Osteoblast (primary cell): ENCODE measurements at regions not wholly inside any gene's neighbourhood (a gene's known extent, or its start where the extent isn't known, plus 50 kb on each side); places are given as distances from the start of the nearest gene placed in this dataset.

Experiments
- DNase-seq: peaks from one replicate; pipeline ENCODE4 v3.0.0; 2011; ENCODE audit warnings: low spot score, mixed read lengths; ENCODE audit not compliant: insufficient read length; ENCODE audit errors: missing footprints
- H2AFZ ChIP-seq: 2 replicates; pipeline ENCODE4 v1.6.0; 2011; ENCODE audit warnings: mild to moderate bottlenecking, low read length
- H3K27ac ChIP-seq: 2 replicates; pipeline ENCODE4 v1.5.1; 2011; ENCODE audit warnings: mild to moderate bottlenecking, low read depth, low read length, moderate library complexity
- H3K27me3 ChIP-seq: 2 replicates; pipeline ENCODE4 v1.6.0; 2012; ENCODE audit warnings: mild to moderate bottlenecking, control low read depth, inconsistent platforms, low read length, moderate library complexity; ENCODE audit not compliant: insufficient read depth
- H3K36me3 ChIP-seq: 2 replicates; pipeline ENCODE4 v1.5.1; 2011; ENCODE audit warnings: mild to moderate bottlenecking, low read length, control low read depth, moderate library complexity; ENCODE audit not compliant: insufficient read depth
- H3K4me1 ChIP-seq: 2 replicates; pipeline ENCODE4 v1.5.1; 2011; ENCODE audit warnings: mild to moderate bottlenecking, low read length, control low read depth, moderate library complexity; ENCODE audit not compliant: insufficient read depth
- H3K4me2 ChIP-seq: 2 replicates; pipeline ENCODE4 v1.6.0; 2011; ENCODE audit warnings: mild to moderate bottlenecking, low read length; ENCODE audit not compliant: insufficient read depth
- H3K4me3 ChIP-seq: fragments of 200-600 bp; sonication (generic); 3 replicates; pipeline ENCODE4 v1.5.1; 2012; ENCODE audit warnings: mild to moderate bottlenecking, low read length, inconsistent platforms; ENCODE audit not compliant: insufficient read depth
- H3K79me2 ChIP-seq: 2 replicates; pipeline ENCODE4 v1.6.0; 2012; ENCODE audit warnings: mild to moderate bottlenecking, low read length, control low read depth, inconsistent platforms; ENCODE audit not compliant: insufficient read depth
- H3K9me3 ChIP-seq: 2 replicates; pipeline ENCODE4 v1.5.1; 2011; ENCODE audit warnings: low read depth, low read length, control low read depth
- H4K20me1 ChIP-seq: 2 replicates; pipeline ENCODE4 v1.6.0; 2012; ENCODE audit warnings: mild to moderate bottlenecking, low read length, control low read depth; ENCODE audit not compliant: insufficient read depth
- TF ChIP-seq, protein P1 (sequence below): IDR thresholded peaks from 2 replicates; pipeline ENCODE4 v1.5.1; 2011; ENCODE audit warnings: mild to moderate bottlenecking, low read depth, low read length, moderate library complexity; ENCODE audit errors: extremely low read depth

DNA sequence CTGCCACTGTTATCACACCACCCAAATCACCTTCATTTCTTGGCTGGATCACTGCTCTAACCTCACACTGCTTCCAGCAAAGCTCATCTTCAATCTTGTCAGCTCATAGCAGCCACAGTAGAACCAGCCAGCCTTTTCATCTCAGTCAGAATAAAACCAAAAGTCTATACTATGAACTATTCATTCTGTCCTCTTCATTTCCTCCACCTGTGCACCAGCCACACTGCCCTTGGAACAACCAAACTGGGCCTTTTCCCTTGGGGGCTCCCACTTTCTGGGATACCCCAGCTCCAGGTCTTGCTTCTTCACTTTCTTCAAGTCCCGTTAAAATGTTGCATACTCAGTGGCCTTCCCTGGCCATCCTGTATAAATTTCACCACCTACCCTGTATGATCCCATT is 234.4 kb upstream of the DAAM1 start:
- Histone ChIP-seq H3K27ac (no peak overlapping the region), H3K9me3 (no peaks in the 10 kb centered on the region), H3K4me1 (peaks cover 13% of the 10 kb centered on the region), H3K79me2 (no peaks in the 10 kb centered on the region), H3K4me3 (no peak overlapping the region), H3K4me2 (no peak overlapping the region), H3K27me3 (no peaks in the 10 kb centered on the region), H3K36me3 (no peaks in the 10 kb centered on the region), H2AFZ (no peak overlapping the region), H4K20me1 (no peaks in the 10 kb centered on the region)
- no peak for DNase-seq
- TF ChIP-seq, protein P1, sequence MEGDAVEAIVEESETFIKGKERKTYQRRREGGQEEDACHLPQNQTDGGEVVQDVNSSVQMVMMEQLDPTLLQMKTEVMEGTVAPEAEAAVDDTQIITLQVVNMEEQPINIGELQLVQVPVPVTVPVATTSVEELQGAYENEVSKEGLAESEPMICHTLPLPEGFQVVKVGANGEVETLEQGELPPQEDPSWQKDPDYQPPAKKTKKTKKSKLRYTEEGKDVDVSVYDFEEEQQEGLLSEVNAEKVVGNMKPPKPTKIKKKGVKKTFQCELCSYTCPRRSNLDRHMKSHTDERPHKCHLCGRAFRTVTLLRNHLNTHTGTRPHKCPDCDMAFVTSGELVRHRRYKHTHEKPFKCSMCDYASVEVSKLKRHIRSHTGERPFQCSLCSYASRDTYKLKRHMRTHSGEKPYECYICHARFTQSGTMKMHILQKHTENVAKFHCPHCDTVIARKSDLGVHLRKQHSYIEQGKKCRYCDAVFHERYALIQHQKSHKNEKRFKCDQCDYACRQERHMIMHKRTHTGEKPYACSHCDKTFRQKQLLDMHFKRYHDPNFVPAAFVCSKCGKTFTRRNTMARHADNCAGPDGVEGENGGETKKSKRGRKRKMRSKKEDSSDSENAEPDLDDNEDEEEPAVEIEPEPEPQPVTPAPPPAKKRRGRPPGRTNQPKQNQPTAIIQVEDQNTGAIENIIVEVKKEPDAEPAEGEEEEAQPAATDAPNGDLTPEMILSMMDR = no peak

DNA sequence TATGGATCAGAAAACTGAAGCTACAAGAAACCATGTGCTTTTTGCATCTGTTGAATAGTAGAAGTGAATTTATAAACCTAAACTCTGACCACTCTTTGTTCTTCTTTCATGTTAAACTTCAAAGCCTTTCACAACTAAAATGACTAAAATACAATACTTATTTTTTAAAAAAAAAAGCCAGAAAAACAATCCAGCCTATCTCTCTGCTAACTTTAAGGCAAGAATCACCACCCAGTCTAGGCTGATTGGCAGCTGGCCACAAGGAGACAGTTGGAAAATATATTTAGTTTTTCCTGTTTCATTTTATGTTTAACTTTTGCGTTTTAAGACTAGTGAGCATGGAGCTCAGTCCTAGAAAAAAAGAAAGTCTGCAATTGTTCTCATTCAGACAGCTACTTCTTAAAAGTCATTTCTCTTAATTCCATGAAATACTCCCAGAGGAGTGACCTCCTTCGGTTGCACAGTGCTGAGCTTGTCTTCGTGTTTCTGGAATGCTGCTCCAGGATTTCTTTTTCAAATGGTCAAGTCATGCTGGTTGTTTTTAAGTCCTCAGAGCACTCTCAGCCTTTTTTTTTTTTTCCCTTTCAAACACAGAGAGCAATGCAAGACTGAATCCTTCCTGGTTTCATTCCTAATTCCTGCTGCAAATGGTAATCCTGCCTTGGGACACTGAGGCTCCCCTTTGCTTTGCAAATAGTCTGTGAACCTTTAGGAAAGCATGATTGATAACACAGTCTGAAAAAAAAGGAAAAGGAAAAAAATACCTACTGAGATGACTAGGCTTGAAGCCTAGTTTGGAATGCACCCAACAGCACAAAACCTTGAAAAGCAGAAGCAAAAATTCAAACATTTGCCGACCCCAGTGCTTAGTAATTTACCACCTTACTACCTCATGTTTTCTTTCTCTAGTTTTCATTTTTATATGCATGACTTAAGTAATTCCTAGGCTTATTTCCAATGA is 233.3 kb upstream of the DAAM1 start:
- H3K36me3 ChIP-seq = no peaks in the 10 kb centered on the region
- peak overlapping the region; percentile 8 for H3K4me3 ChIP-seq
- H3K4me2 ChIP-seq = peak overlapping the region; percentile 61
- peak; percentile 15 for DNase-seq
- H3K9me3 ChIP-seq = no peaks in the 10 kb centered on the region
- H2AFZ ChIP-seq = peak overlapping the region; percentile 33
- no peaks in the 10 kb centered on the region for H3K27me3 ChIP-seq
- peak overlapping the region; percentile 25 for H3K27ac ChIP-seq
- TF ChIP-seq, protein P1 = no peak
- H3K79me2 ChIP-seq = no peaks in the 10 kb centered on the region
- H4K20me1 ChIP-seq = no peaks in the 10 kb centered on the region
- H3K4me1 ChIP-seq = peaks cover 13% of the 10 kb centered on the region

DNA sequence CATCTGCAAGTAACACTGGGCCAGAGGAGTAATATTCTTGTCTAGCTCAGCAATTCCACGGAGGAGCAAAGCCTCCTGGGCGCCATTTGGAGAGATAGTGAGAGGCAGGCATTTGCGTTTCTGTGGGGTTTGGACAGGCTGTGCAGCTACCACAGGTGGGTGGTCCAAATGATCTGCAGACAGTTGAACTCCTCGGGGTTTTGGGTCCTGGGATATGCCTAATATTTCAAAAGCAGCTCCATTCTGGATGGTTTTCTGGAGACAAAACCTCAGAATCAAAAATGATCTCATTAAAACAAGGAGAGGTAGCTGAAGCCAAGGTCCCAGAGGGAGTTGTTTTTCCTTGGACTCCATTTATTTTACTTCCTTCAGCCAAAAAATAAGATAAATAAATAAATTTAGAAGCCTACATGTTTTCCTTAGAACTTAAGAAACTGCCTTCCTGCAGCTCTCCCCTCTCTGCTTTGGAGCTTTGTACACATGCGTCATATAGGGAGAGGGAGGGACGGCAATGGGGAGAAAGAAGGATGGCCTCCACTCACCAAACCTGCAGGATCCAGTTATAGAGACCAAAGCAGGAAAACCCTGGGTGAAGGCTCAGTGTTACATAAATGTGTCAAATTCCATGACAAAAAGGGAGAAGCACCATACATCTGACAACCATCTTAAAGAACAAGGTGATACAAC is 227.3 kb upstream of the DAAM1 start:
- Histone ChIP-seq H3K27me3 (no peaks in the 10 kb centered on the region), H3K36me3 (no peaks in the 10 kb centered on the region), H3K4me1 (no peaks in the 10 kb centered on the region), H3K4me2 (no peak overlapping the region), H2AFZ (no peak overlapping the region), H3K4me3 (no peak overlapping the region), H3K27ac (no peak overlapping the region), H4K20me1 (no peaks in the 10 kb centered on the region), H3K9me3 (no peaks in the 10 kb centered on the region), H3K79me2 (no peaks in the 10 kb centered on the region)
- peak; percentile 25 for DNase-seq
- TF ChIP-seq, protein P1 = no peak
